AG04449 (cell line): ENCODE measurements at regions not wholly inside any gene's neighbourhood (a gene's known extent, or its start where the extent isn't known, plus 50 kb on each side); places are given as distances from the start of the nearest gene placed in this dataset.
A peak's percentile ranks its signal among the peaks of the same experiment; 100 is the strongest.
"Not testable (repeated sequence)": the region's sequence is repeated elsewhere in the genome, so short reads cannot be mapped to it uniquely, and the experiment has no call there.

Experiments used
- CTCF ChIA-PET: fragments of 350-600 bp; formaldehyde crosslinking; extraction: SDS; loops from one replicate; lab custom pipeline; 2021; ENCODE audit warnings: antibody characterized with exemption; lab: Yijun Ruan, JAX
- POLR2A ChIA-PET: fragments of 400-600, 350-600 bp; formaldehyde crosslinking; extraction: SDS; loops from one replicate; lab custom pipeline; 2020; ENCODE audit warnings: antibody characterized with exemption, inconsistent platforms; lab: Yijun Ruan, JAX
- DNase-seq: peaks from one replicate; pipeline ENCODE4 v3.0.0-alpha.2; 2010; ENCODE audit warnings: low read depth, low spot score
- H3K4me3 ChIP-seq: 2 replicates; pipeline ENCODE4 v1.5.1; 2011; ENCODE audit warnings: low read depth, mild to moderate bottlenecking, control low read depth, low read length
- CTCF ChIP-seq: IDR thresholded peaks from one replicate; pipeline ENCODE4 v1.5.1; 2011; ENCODE audit warnings: mild to moderate bottlenecking, moderate library complexity, low read length, control low read depth, inconsistent platforms; ENCODE audit not compliant: insufficient read depth; ENCODE audit errors: missing control alignments

GRCh38 chr5:18281947-18282581 is 647.8 kb downstream of the TAF11L14 start:
- peak; percentile 34 for TF ChIP-seq CTCF
- peak; percentile 9 for DNase-seq
- ChIA-PET CTCF (interaction anchor here (0.7 to 12.2 kb wide), 7 partner anchors 9 to 1067 kb away, joined by 3 to 181 read pairs (median 3); partner anchors contain the start of gene BASP1), POLR2A (interaction anchor here (1.0 kb wide), 1 partner anchor 1066 kb away, joined by 3 read pairs; no protein-coding TSS in a partner anchor)
- no peak overlapping the region for H3K4me3 ChIP-seq

- TF ChIP-seq CTCF = no peak
- no peak overlapping the region for H3K4me3 ChIP-seq
- CTCF ChIA-PET = interaction anchor here (0.6 to 12.2 kb wide), 2 partner anchors 21 to 1070 kb away, joined by 3 to 181 read pairs; partner anchors contain the start of gene BASP1
- no peak for DNase-seq
- POLR2A ChIA-PET = no interaction called here
These were observed 651.0 kb downstream of the TAF11L14 start for GRCh38 chr5:18285257-18285656.

GRCh38 chr5:18292146-18292545 is 657.9 kb downstream of the TAF11L14 start:
- ChIA-PET CTCF (interaction anchor here (1.2 kb wide), 1 partner anchor 12 kb away, joined by 4 read pairs; no protein-coding TSS in a partner anchor), POLR2A (no interaction called here)
- TF ChIP-seq CTCF = no peak
- H3K4me3 ChIP-seq = no peak overlapping the region
- DNase-seq = no peak

GRCh38 chr5:18295696-18296095 is 661.4 kb downstream of the TAF11L14 start:
- POLR2A ChIA-PET, H3K4me3 ChIP-seq, DNase-seq: not testable (repeated sequence)
- CTCF ChIA-PET = interaction anchor here (1.1 kb wide), 1 partner anchor 1080 kb away, joined by 7 read pairs; no protein-coding TSS in a partner anchor

GRCh38 chr5:18299166-18299565 is 664.9 kb downstream of the TAF11L14 start:
- H3K4me3 ChIP-seq = no peak overlapping the region
- no peak for TF ChIP-seq CTCF
- CTCF ChIA-PET = interaction anchor here (1.2 kb wide), 1 partner anchor 1083 kb away, joined by 3 read pairs; no protein-coding TSS in a partner anchor
- DNase-seq = no peak
- POLR2A ChIA-PET = no interaction called here

- DNase-seq = no peak
- TF ChIP-seq CTCF = peak; percentile 73
- ChIA-PET POLR2A (no interaction called here), CTCF (interaction anchor here (1.0 to 6.4 kb wide), 8 partner anchors 8 to 1102 kb away, joined by 3 to 184 read pairs (median 6); partner anchors contain the start of gene BASP1)
- H3K4me3 ChIP-seq = no peak overlapping the region
These were observed 671.1 kb downstream of the TAF11L14 start for GRCh38 chr5:18305288-18305924.
